NCI-H2107 treated with DMSO at 0.1 percent for 48 hours (cell line): ENCODE measurements at regions not wholly inside any gene's neighbourhood (a gene's known extent, or its start where the extent isn't known, plus 50 kb on each side); places are given as distances from the start of the nearest gene placed in this dataset.
"Not testable (repeated sequence)": the region's sequence is repeated elsewhere in the genome, so short reads cannot be mapped to it uniquely, and the experiment has no call there.

Experiments
- DNase-seq: peaks from one replicate; lab custom pipeline; 2025; ENCODE audit not compliant: unreplicated experiment; lab: John Stamatoyannopoulos, UW

GRCh38 chr17:54339731-54340130 lies 517.0 kb downstream of the KIF2B start:
- no peak for DNase-seq

- no peak for DNase-seq
Measured at GRCh38 chr17:54347495-54347894, 524.8 kb downstream of the KIF2B start.

- no peak for DNase-seq
Measured at GRCh38 chr17:54348234-54348633, 525.5 kb downstream of the KIF2B start.

- DNase-seq, result no peak
Measured at GRCh38 chr17:54353789-54354525, 531.2 kb downstream of the KIF2B start.

- not testable (repeated sequence) for DNase-seq
Measured at GRCh38 chr17:54361073-54361472, 538.3 kb downstream of the KIF2B start.

- DNase-seq, result no peak
Measured at GRCh38 chr17:54368906-54369305, 531.7 kb upstream of the TOM1L1 start.

DNA sequence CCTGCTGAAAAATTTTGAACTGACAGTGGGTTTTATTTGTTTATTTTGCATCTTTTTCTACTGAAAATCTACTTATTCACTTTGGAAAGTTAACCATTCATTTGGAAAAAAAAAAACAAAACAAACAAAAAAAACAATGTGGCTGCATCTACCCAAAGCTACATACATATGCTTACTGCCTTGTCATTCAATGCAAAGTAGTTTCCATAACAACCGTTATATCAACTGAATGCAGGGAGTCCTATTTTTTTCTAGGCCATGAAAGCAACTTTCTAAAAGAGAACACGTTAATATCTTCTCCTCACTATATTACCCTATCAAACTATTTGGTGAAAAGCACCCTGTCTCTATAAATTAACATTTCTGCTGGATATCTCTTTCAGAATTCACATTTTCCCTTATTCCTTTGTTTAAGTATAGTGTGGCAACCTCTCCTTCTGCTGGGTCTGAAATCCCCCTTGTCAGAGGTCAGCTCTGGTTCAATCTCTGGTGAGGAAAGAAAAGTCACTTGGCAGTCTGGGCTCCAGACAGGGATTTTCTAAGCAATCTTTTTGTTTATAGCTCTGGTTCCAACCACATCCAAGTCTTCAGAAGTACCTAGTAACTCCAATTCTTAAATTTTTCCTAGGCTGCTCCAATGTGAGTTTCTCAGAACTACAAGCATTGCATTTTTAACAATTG lies 528.4 kb upstream of the TOM1L1 start:
- DNase-seq, result no peak

GRCh38 chr17:54373970-54374369 lies 526.7 kb upstream of the TOM1L1 start:
- no peak for DNase-seq

- not testable (repeated sequence) for DNase-seq
Measured at GRCh38 chr17:54376409-54376808, 524.2 kb upstream of the TOM1L1 start.

- no peak for DNase-seq
Measured at GRCh38 chr17:54381482-54381881, 519.2 kb upstream of the TOM1L1 start.

DNA sequence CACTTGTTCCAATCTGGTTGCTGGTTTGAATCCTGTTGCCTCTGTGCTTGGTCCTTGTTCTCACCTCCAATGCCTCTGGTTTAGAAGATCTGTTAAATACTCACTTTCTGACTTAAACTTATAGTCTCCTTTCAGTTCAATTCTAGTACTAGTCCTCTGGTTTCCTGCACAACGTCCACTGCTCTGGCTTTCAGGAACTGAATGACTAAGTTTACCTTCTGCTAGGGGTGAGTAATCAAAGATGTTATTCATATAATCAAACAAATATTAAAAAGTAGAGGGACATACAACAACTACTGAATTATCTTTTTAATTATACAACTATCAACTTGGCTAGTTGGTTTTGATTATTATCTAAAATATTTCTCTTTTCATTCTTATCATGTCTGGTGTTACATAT lies 496.4 kb upstream of the TOM1L1 start:
- DNase-seq, result no peak

DNA sequence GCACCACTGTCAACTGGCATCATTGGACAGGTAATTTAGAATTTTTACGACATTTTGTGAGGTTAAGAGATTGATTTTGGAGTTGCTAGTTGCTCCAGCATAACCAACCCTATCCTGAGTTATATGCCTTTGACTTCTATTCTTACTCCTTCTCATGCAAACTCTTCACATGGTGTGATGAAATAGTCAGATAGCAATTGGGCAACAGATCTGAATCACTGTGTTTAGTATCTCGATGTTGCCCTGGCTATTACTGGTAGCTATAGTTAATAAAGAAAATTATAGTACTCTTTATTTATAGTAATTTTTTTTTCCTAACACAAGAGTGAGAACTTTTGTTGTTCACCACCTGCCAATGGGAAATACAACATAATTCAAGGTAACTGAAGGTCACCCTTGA lies 494.8 kb upstream of the TOM1L1 start:
- DNase-seq, result no peak

DNA sequence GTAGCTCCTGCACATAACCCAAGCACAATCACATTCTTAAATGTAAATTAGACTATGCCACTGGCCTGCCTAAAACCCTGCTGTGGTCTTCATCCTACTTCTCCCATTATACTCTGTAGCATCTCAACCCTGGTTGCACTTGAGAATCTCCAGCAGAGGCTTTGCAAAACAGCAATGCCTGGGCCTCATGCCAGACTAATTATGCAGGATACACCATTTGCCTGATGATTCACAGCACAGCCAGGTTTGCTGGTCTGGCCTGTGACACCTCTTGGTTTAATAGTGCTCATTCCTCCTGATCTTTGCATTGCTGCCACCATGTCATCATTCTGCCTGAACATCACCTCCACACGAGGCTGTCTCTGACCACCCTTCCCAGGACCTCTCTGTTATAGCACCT lies 491.9 kb upstream of the TOM1L1 start:
- no peak for DNase-seq

- no peak for DNase-seq
Measured at GRCh38 chr17:54418467-54418866, 482.2 kb upstream of the TOM1L1 start.

DNA sequence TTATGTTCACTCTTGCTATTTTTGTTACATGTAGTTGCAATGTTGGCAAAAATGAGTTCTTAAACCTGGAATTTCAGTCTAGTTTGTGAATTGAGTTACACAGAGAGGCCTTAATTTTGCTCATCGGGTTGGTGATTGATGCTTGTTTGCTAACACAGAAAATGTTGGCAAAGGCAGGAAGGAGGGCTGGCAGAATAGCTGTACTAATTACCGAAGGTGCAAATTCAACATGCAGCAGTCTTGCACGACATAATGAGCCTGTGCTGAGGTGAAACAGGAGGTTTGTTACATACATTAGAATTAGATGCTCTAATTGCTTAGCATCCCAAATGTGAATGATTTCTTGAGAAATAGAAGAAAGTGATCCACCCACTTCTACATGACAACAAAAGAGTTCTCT lies 475.0 kb upstream of the TOM1L1 start:
- no peak for DNase-seq

GRCh38 chr17:54426296-54426886 lies 474.3 kb upstream of the TOM1L1 start:
- DNase-seq, result peak; percentile 0

- DNase-seq, result no peak
Measured at GRCh38 chr17:54435966-54436365, 464.7 kb upstream of the TOM1L1 start.

GRCh38 chr17:54439816-54440215 lies 460.8 kb upstream of the TOM1L1 start:
- DNase-seq, result no peak

DNA sequence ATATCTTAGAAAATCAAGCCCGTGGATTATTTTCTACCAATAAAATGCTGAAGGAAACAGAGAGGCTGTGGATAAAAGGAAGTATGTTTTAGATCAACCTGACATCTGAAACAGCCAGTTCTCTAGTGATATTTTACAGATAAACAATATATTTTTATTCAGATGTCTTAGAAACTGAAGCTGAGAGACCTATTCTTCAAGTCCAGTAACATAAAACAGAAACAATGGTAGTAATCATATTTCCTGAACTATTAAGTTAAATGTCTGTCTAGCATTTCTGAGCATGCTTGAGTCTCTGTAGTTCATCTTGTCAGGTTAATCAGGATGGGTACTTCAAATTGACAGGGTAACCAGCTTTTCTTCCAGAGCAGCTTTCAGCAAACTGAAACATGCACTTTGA lies 449.6 kb upstream of the TOM1L1 start:
- DNase-seq, result no peak

- no peak for DNase-seq
Measured at GRCh38 chr17:54452666-54453348, 447.8 kb upstream of the TOM1L1 start.

GRCh38 chr17:54455251-54455868 lies 445.3 kb upstream of the TOM1L1 start:
- no peak for DNase-seq
